HG02973 (cell line): ENCODE measurements at regions not wholly inside any gene's neighbourhood (a gene's known extent, or its start where the extent isn't known, plus 50 kb on each side); places are given as distances from the start of the nearest gene placed in this dataset.
"Not testable (repeated sequence)": the region's sequence is repeated elsewhere in the genome, so short reads cannot be mapped to it uniquely, and the experiment has no call there.

Experiments used
- ATAC-seq: cut with Tn5 transposase; IDR thresholded peaks from one replicate; pipeline ENCODE4 v1.9.1; 2021; ENCODE audit warnings: moderate library complexity; ENCODE audit not compliant: unreplicated experiment

GRCh38 chr5:87788416-87788815 is 375.7 kb upstream of the CCNH start:
- no peak for ATAC-seq

DNA sequence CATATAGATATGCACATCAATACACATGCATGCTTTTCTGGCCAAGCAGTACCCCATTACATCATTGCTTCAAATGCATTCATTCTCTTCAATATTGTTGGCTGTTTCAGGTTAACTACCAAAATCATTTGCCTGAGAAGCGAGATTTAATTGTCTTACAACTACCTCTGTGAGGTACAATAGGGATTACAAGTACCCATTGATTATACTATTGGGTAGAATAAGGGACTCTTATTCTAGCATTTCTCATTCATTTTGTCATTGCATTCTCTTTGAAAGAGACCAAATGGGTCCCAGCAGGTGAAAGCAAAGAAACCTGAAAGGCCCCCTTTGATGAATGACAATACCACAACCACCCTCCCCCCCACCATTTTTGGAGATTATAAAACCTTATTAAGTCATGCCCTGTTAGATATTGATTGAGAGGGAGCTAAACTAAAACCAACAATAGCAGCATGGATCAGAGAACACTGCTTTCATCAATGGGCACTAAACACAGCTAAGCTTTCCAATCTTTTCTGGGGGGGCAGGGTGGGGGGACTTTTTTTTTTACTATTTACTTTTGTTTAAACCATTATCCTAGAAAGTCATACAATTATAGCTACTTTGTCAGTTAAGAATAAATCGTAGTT is 375.0 kb upstream of the CCNH start:
- no peak for ATAC-seq

GRCh38 chr5:87787086-87787485 is 374.4 kb upstream of the CCNH start:
- no peak for ATAC-seq

DNA sequence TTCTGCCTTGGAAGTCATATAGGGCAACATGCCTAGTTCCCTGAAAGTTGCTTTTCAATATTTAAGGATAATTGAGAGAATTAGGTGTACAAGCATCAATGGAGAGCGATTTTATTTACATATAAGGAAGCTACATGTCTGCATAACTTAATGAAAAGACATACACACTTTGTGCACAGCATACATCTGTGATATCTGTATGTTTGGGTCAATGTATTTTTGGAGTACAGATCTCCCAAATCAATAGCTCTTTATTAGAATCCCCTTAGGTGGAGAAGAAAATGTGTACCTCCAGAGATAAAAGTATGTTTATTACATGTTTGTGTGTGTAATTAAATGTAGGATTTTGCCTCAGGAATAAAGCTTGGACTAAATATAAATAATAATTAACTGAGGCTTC is 373.7 kb upstream of the CCNH start:
- no peak for ATAC-seq

GRCh38 chr5:87785554-87786335 is 373.0 kb upstream of the CCNH start:
- ATAC-seq = no peak

DNA sequence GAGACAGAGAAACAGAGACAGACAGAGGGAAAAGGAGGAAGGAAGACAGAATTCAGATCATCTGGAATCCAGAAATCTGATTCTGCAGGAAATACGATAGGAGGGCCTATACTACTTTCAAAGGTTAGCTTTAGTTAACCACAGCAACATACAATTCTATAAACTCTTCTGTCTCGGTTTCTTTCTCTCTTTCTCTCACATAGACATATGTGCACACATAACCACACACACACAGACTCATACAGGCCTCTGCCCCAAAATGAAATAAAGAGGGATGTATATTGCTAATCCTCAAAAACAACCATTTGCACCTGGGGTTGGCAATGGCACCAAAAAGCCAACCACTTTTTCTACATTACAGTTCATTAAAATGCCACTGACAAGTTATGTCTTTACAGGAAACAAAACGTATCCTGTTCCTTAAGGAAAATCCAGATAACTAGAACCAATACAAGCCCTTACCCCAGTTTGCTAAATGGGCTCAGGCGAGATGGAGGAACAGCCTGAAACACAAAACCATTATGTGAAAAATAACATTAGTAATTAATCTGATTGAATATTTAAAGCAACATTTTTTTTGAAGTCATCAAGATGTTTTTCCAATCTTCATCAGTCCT is 372.3 kb upstream of the CCNH start:
- ATAC-seq = no peak

DNA sequence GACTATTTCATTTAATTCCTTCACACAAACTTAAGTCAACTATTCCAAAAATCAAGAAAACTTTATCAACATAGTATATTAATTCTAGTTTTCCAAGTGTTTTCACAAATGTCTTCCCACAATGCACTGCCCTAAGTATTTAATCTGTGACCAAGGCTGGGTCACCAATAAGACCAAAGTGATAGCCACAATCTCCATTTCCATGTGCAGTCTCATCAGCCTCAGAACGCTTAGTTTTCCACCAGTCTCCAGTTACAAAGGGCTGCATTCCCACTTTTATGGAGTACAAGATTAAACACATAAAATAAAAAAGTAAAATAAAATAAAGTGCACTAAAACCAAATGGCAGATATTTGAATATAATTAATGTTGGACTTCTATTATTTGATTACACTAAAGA is 371.6 kb upstream of the CCNH start:
- ATAC-seq = no peak

DNA sequence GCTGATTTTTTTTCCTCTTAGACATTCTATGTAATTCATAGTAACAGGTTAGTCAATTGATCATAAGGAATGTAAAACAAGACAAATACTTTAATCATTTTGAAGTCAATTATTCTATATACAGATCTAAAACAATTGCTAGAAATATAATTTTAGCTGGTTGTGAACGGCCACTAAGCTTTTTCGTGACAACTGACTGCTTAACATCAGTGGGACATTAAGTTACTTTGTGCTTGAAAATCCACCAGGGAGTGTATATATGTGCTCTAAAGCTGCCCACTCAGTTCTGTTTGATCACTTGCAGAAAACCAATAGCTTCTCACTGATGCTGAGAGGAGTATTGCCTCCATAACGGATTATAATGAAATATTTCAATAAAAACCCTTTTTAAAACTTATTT is 370.2 kb upstream of the CCNH start:
- no peak for ATAC-seq

DNA sequence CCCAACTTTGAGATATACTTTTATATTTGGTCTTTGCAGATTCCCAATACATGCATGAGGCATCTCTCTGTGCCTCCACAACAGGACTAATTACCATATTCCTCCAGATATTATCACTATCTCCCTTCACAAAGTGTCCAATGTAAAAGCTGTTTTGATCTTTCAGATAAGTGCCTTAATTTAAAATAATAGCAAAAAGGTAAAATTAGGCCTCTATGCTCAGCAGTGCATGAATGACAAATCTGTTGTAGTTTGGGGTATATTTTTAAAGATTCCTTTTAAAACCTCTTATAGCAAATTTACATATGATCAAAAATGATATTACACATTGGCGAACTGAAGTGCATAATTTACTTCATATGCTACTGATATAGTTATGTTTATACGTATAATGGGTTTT is 369.2 kb upstream of the CCNH start:
- no peak for ATAC-seq

- peak; percentile 100 for ATAC-seq
These were observed 368.4 kb upstream of the CCNH start for GRCh38 chr5:87780831-87781760.

DNA sequence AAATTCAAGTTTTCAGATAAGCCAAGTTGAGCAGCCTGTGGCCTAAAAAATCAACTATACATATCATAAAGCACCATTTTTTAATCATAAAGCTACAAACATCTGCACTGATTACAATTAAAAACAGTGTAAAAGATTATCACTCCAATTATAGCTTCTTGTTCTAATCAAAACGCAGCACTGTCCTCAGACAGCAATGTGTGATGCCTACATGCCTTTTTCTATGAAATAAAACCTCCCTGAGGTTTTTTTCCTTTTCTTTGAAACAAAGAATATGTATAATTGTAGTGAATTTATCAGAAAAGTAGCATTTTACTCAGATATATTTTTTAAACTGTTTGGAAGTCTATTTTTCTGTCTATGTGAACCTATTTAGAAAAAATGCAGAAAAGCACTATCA is 366.1 kb upstream of the CCNH start:
- no peak for ATAC-seq

- ATAC-seq = no peak
These were observed 365.1 kb upstream of the CCNH start for GRCh38 chr5:87777877-87778276.

- no peak for ATAC-seq
These were observed 364.1 kb upstream of the CCNH start for GRCh38 chr5:87776785-87777184.

GRCh38 chr5:87776302-87776701 is 363.6 kb upstream of the CCNH start:
- not testable (repeated sequence) for ATAC-seq

GRCh38 chr5:87775228-87775627 is 362.5 kb upstream of the CCNH start:
- ATAC-seq = no peak

DNA sequence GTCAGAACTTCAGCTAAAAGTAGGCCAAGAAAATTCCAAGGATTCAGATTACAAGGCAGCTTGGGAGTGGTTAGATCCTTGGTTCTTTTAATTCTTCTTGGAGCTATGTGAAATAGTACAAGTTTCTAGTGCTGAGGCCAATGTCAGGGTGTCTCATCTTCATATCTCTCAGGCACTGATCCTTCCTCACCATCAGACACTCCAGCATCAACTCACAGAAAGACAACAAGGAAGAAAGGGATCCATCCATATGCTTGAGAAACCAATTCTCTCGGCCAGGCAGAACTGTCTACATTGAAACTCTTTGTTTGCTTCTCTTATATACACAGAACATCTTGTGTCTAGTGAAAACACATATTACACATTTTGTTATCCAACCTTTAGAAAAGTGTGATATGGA is 362.1 kb upstream of the CCNH start:
- ATAC-seq = no peak

GRCh38 chr5:87770601-87771121 is 357.9 kb upstream of the CCNH start:
- no peak for ATAC-seq

- ATAC-seq = no peak
These were observed 357.4 kb upstream of the CCNH start for GRCh38 chr5:87770016-87770570.

DNA sequence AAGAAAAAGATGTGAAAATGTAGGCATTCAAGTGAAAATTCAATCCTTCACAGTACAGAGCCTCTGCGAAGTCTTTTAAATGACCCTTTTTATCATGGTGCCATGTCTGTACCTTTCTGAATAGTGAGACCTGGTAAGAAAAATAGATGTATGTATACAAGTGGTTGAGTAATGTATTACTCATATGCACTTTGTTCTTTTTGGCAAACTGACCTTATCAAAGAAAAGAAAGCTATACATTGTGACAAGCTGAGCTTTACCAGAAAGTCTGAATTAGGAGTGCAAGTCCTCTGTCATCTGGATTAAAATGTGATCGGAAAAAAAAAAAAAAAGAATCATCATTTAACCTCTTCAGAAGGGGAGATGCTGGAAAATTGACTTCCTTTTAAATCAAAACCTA is 356.4 kb upstream of the CCNH start:
- ATAC-seq = no peak

- no peak for ATAC-seq
These were observed 355.5 kb upstream of the CCNH start for GRCh38 chr5:87768190-87768589.

DNA sequence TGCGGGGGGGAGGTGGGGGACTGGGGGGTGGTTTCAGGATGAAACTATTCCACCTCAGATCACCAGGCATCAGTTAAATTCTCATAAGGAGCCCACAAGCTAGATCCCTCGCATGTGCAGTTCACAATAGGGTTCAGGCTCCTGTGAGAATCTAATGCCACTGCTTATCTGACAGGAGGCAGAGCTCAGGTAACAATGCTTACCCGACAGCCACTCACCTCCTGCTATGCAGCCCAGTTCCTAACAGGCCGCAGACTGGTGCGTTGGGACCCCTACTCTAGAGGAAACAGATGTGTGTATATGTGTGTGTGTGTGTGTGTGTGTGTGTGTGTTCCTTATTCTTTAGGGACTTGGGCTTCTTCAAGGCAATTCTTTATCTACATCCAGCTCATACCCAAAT is 352.3 kb upstream of the CCNH start:
- no peak for ATAC-seq
